Suprapubic skin (tissue), 3 donors: ENCODE measurements at regions not wholly inside any gene's neighbourhood (a gene's known extent, or its start where the extent isn't known, plus 50 kb on each side); places are given as distances from the start of the nearest gene placed in this dataset.

ENCODE experiments used
- POLR2A ChIP-seq, 2 donors: fragments of 450-650 bp; IDR thresholded peaks; one replicate each; pipeline ENCODE4 v1.6.1; 2017; ENCODE audit warnings: antibody characterized with exemption in 2 of 2, mild to moderate bottlenecking in 2 of 2, moderate library complexity in 2 of 2
- TF ChIP-seq, protein P1 (sequence below), 2 donors: fragments of 200-600 bp in 1 of 2; fragments of 450-650 bp in 1 of 2; sonication (generic) in 1 of 2; IDR thresholded peaks; one replicate each; pipeline ENCODE4 v1.5.1; 2016 to 2019; ENCODE audit warnings: antibody characterized with exemption in 2 of 2, mild to moderate bottlenecking in 1 of 2, moderate library complexity in 1 of 2

DNA sequence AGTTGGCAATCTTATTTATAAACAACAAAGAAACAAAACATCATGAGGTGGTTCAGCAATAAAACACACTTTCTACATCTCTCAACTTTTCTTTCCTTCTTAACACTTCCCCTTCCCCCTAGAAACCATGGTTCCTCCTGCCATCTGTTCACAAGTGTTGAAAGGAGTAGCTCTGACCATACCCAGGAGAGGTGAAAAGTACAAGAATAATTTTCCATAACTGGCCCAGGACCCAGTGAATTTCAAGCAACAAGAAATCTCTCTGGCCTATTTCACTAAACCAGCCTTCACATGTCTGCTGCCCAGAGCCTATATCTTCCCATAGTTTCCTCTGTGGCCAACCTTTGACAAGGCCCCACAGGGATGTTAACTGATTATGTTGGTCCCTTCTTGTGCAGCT is 98.2 kb upstream of the CEP126 start:
- TF ChIP-seq, protein P1, sequence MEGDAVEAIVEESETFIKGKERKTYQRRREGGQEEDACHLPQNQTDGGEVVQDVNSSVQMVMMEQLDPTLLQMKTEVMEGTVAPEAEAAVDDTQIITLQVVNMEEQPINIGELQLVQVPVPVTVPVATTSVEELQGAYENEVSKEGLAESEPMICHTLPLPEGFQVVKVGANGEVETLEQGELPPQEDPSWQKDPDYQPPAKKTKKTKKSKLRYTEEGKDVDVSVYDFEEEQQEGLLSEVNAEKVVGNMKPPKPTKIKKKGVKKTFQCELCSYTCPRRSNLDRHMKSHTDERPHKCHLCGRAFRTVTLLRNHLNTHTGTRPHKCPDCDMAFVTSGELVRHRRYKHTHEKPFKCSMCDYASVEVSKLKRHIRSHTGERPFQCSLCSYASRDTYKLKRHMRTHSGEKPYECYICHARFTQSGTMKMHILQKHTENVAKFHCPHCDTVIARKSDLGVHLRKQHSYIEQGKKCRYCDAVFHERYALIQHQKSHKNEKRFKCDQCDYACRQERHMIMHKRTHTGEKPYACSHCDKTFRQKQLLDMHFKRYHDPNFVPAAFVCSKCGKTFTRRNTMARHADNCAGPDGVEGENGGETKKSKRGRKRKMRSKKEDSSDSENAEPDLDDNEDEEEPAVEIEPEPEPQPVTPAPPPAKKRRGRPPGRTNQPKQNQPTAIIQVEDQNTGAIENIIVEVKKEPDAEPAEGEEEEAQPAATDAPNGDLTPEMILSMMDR (IDR thresholded peaks at IDR 0.05) = no peak
- no peak for TF ChIP-seq POLR2A (IDR thresholded peaks at IDR 0.05)
